Panc1 (cell line): ENCODE measurements at regions not wholly inside any gene's neighbourhood (a gene's known extent, or its start where the extent isn't known, plus 50 kb on each side); places are given as distances from the start of the nearest gene placed in this dataset.

Experiments
- SIN3A ChIP-seq: IDR thresholded peaks from 2 replicates; pipeline ENCODE4 v1.6.1; 2012; ENCODE audit warnings: low read depth, mild to moderate bottlenecking, low read length, moderate library complexity, borderline replicate concordance; ENCODE audit not compliant: insufficient read depth
- TF ChIP-seq, protein P1 (sequence below): fragments of 450-650 bp; IDR thresholded peaks from 2 replicates; pipeline ENCODE4 v1.5.1; 2017; ENCODE audit warnings: mild to moderate bottlenecking

DNA sequence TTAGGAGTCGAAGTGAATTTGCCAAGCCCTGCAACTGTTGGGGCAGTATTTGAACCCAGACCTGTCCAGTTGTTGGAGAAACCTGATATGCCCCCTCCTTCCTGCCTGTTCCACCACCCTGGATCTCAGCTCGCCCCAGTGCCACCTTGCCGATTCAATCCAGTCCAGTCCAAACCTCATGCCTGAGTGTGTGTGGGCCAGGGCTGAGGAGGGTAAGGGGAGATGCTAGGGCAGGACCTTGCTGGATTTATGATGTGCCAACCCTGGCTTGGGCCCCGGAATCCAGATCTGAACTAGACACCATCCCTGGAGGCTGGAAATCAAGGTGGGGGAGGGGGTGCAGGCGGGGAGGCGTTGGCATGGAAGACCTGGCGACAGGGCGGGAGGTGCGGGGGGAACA, 98.9 kb upstream of the WNT4 start:
- TF ChIP-seq, protein P1, sequence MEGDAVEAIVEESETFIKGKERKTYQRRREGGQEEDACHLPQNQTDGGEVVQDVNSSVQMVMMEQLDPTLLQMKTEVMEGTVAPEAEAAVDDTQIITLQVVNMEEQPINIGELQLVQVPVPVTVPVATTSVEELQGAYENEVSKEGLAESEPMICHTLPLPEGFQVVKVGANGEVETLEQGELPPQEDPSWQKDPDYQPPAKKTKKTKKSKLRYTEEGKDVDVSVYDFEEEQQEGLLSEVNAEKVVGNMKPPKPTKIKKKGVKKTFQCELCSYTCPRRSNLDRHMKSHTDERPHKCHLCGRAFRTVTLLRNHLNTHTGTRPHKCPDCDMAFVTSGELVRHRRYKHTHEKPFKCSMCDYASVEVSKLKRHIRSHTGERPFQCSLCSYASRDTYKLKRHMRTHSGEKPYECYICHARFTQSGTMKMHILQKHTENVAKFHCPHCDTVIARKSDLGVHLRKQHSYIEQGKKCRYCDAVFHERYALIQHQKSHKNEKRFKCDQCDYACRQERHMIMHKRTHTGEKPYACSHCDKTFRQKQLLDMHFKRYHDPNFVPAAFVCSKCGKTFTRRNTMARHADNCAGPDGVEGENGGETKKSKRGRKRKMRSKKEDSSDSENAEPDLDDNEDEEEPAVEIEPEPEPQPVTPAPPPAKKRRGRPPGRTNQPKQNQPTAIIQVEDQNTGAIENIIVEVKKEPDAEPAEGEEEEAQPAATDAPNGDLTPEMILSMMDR = no peak
- no peak for TF ChIP-seq SIN3A
